ENCODE measurements at regions not wholly inside any gene's neighbourhood (a gene's known extent, or its start where the extent isn't known, plus 50 kb on each side); places are given as distances from the start of the nearest gene placed in this dataset.

GRCh38 chr16:61131447-61131846, 904.8 kb downstream of the CDH8 start:
- TF ChIP-seq, protein P1, sequence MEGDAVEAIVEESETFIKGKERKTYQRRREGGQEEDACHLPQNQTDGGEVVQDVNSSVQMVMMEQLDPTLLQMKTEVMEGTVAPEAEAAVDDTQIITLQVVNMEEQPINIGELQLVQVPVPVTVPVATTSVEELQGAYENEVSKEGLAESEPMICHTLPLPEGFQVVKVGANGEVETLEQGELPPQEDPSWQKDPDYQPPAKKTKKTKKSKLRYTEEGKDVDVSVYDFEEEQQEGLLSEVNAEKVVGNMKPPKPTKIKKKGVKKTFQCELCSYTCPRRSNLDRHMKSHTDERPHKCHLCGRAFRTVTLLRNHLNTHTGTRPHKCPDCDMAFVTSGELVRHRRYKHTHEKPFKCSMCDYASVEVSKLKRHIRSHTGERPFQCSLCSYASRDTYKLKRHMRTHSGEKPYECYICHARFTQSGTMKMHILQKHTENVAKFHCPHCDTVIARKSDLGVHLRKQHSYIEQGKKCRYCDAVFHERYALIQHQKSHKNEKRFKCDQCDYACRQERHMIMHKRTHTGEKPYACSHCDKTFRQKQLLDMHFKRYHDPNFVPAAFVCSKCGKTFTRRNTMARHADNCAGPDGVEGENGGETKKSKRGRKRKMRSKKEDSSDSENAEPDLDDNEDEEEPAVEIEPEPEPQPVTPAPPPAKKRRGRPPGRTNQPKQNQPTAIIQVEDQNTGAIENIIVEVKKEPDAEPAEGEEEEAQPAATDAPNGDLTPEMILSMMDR (IDR thresholded peaks at IDR 0.05): no peak
- TF ChIP-seq POLR2A (IDR thresholded peaks at IDR 0.05): no peak
